Breast epithelium (tissue), 3 donors: ENCODE measurements at regions not wholly inside any gene's neighbourhood (a gene's known extent, or its start where the extent isn't known, plus 50 kb on each side); places are given as distances from the start of the nearest gene placed in this dataset.

ENCODE experiments used
- POLR2A ChIP-seq: fragments of 450-650 bp; IDR thresholded peaks from one replicate; pipeline ENCODE4 v1.6.1; 2016; ENCODE audit warnings: antibody characterized with exemption, mild to moderate bottlenecking, moderate library complexity
- POLR2AphosphoS5 ChIP-seq, 3 donors: sonication (generic); formaldehyde crosslinking; IDR thresholded peaks; one replicate each; pipeline ENCODE4 v1.6.1; 2017; ENCODE audit warnings: antibody characterized with exemption in 3 of 3
- TF ChIP-seq, protein P1 (sequence below), 3 donors: fragments of 450-650 bp; IDR thresholded peaks; one replicate each; pipeline ENCODE4 v1.5.1; 2016 to 2017; ENCODE audit warnings: antibody characterized with exemption in 3 of 3, mild to moderate bottlenecking in 3 of 3, moderate library complexity in 3 of 3

DNA sequence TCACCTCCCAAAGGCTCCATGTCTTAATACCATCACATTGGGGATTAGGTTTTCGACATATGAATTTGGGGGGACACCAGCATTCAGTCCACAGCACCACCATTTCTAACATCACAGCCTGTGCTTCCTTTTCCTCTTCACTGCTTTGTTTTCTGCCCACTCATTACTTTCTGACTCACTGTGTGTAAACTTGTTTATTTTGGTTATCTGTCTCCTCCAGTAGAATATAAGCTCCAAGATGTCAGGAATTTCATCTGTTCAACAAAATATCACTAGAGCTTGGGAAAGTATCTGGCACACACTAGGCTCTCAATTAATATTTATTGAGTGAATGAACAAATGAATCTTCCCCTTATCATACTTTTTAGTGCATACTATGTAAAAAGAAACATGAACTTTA is 152.0 kb downstream of the NUFIP1 start:
- TF ChIP-seq, protein P1, sequence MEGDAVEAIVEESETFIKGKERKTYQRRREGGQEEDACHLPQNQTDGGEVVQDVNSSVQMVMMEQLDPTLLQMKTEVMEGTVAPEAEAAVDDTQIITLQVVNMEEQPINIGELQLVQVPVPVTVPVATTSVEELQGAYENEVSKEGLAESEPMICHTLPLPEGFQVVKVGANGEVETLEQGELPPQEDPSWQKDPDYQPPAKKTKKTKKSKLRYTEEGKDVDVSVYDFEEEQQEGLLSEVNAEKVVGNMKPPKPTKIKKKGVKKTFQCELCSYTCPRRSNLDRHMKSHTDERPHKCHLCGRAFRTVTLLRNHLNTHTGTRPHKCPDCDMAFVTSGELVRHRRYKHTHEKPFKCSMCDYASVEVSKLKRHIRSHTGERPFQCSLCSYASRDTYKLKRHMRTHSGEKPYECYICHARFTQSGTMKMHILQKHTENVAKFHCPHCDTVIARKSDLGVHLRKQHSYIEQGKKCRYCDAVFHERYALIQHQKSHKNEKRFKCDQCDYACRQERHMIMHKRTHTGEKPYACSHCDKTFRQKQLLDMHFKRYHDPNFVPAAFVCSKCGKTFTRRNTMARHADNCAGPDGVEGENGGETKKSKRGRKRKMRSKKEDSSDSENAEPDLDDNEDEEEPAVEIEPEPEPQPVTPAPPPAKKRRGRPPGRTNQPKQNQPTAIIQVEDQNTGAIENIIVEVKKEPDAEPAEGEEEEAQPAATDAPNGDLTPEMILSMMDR (IDR thresholded peaks at IDR 0.05): no peak
- TF ChIP-seq POLR2A (no peak), POLR2AphosphoS5 (IDR thresholded peaks at IDR 0.05) (no peak)
